Hematopoietic multipotent progenitor cell treated with erythropoietin and hydrocortisone succinate and interleukin-3 and kit ligand, for 8 days (in vitro differentiated cells): ENCODE measurements at regions not wholly inside any gene's neighbourhood (a gene's known extent, or its start where the extent isn't known, plus 50 kb on each side); places are given as distances from the start of the nearest gene placed in this dataset.
"Not testable (repeated sequence)": the region's sequence is repeated elsewhere in the genome, so short reads cannot be mapped to it uniquely, and the experiment has no call there.

Experiments
- DNase-seq: peaks from one replicate; pipeline ENCODE4 v3.0.0-alpha.2; 2015

- DNase-seq = no peak
These were observed 74.1 kb downstream of the SLC35B3 start for GRCh38 chr6:8361259-8361658.

GRCh38 chr6:8352966-8353340 lies 82.4 kb downstream of the SLC35B3 start:
- no peak for DNase-seq

- no peak for DNase-seq
These were observed 82.9 kb downstream of the SLC35B3 start for GRCh38 chr6:8352335-8352965.

- no peak for DNase-seq
These were observed 91.7 kb downstream of the SLC35B3 start for GRCh38 chr6:8343600-8343999.

- no peak for DNase-seq
These were observed 93.0 kb downstream of the SLC35B3 start for GRCh38 chr6:8342241-8342819.

GRCh38 chr6:8337147-8337546 lies 98.2 kb downstream of the SLC35B3 start:
- no peak for DNase-seq

GRCh38 chr6:8336406-8337057 lies 98.8 kb downstream of the SLC35B3 start:
- no peak for DNase-seq

- no peak for DNase-seq
These were observed 99.4 kb downstream of the SLC35B3 start for GRCh38 chr6:8335896-8336295.

GRCh38 chr6:8335381-8335780 lies 100.0 kb downstream of the SLC35B3 start:
- no peak for DNase-seq

GRCh38 chr6:8334113-8334512 lies 101.2 kb downstream of the SLC35B3 start:
- DNase-seq = no peak

GRCh38 chr6:8329562-8329961 lies 105.8 kb downstream of the SLC35B3 start:
- DNase-seq = no peak

GRCh38 chr6:8325743-8326142 lies 109.6 kb downstream of the SLC35B3 start:
- no peak for DNase-seq

GRCh38 chr6:8322659-8323058 lies 112.7 kb downstream of the SLC35B3 start:
- DNase-seq = no peak

GRCh38 chr6:8321671-8322404 lies 113.5 kb downstream of the SLC35B3 start:
- DNase-seq = no peak

GRCh38 chr6:8315154-8315553 lies 120.2 kb downstream of the SLC35B3 start:
- no peak for DNase-seq

GRCh38 chr6:8301502-8301901 lies 133.8 kb downstream of the SLC35B3 start:
- no peak for DNase-seq

- no peak for DNase-seq
These were observed 136.3 kb downstream of the SLC35B3 start for GRCh38 chr6:8299034-8299433.

- not testable (repeated sequence) for DNase-seq
These were observed 152.4 kb downstream of the SLC35B3 start for GRCh38 chr6:8282946-8283345.

- no peak for DNase-seq
These were observed 153.0 kb downstream of the SLC35B3 start for GRCh38 chr6:8282380-8282779.

GRCh38 chr6:8279041-8279805 lies 156.1 kb downstream of the SLC35B3 start:
- no peak for DNase-seq

- DNase-seq = no peak
These were observed 156.8 kb downstream of the SLC35B3 start for GRCh38 chr6:8278562-8278961.

- DNase-seq = no peak
These were observed 157.6 kb downstream of the SLC35B3 start for GRCh38 chr6:8277769-8278168.

GRCh38 chr6:8276148-8276547 lies 159.2 kb downstream of the SLC35B3 start:
- no peak for DNase-seq
